ENCODE measurements at regions not wholly inside any gene's neighbourhood (a gene's known extent, or its start where the extent isn't known, plus 50 kb on each side); places are given as distances from the start of the nearest gene placed in this dataset.
"Not testable (repeated sequence)": the region's sequence is repeated elsewhere in the genome, so short reads cannot be mapped to it uniquely, and the experiment has no call there.

GRCh38 chr13:63837701-63838100, 2422.1 kb upstream of the PCDH20 start:
- not testable (repeated sequence) for TF ChIP-seq CTCF (IDR thresholded peaks at IDR 0.05; ENCODE audit: poor library complexity); EZH2 (IDR thresholded peaks at IDR 0.05; ENCODE audit: borderline replicate concordance)

Data from hepatocyte (in vitro differentiated cells).